Spleen (tissue), 7 donors: ENCODE measurements at regions not wholly inside any gene's neighbourhood (a gene's known extent, or its start where the extent isn't known, plus 50 kb on each side); places are given as distances from the start of the nearest gene placed in this dataset.

ENCODE experiments used
- CTCF ChIP-seq, 11 experiments: fragments of 200-600 bp in 7 of 11; fragments of 450-650 bp in 4 of 11; sonication (generic) in 4 of 11; IDR thresholded peaks in 8 of 11; conservative IDR thresholded peaks in 3 of 11; 1 replicate in 7 of 11; 2 replicates in 4 of 11; pipeline versions ENCODE4 v1.4.0 to v1.8.0; 2016 to 2021; ENCODE audit warnings: antibody characterized with exemption in 11 of 11, inconsistent platforms in 4 of 11, mild to moderate bottlenecking in 1 of 11
- POLR2A ChIP-seq, 3 donors: fragments of 450-650 bp; IDR thresholded peaks; one replicate each; pipeline ENCODE4 v1.5.1; 2017; ENCODE audit warnings: antibody characterized with exemption in 3 of 3, mild to moderate bottlenecking in 1 of 3
- POLR2AphosphoS5 ChIP-seq, 3 donors: sonication (generic); formaldehyde crosslinking; IDR thresholded peaks; one replicate each; pipeline ENCODE4 v1.5.1; 2017; ENCODE audit warnings: antibody characterized with exemption in 3 of 3
- donor health status: DM: no; HTN: no; CAD: no; lungs with moderate emphysema.
- donor health status: DM: no; HTN: no; CAD: no.
- donor health status: DM: no; HTN: no; CAD: no.

DNA sequence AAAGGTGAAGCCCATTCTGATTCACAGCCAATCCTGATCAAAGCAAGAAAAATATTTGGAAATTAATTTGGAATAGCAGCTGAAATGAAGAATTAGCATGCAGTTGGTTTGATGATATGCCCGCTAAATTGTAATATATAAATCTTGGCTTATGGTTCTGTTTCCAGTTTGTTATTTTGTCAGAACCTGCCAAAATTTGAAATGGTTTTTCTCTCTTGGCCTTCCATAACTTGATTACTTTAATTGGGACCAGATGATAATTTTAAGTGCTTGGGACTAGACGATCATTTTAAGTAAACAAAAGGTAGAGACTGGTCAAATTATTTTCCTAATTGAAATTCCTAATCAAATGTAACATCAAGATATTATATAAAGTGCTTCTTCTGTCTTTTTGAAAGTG lies 842.4 kb downstream of the TBL1XR1 start:
- no peak for TF ChIP-seq POLR2A (IDR thresholded peaks at IDR 0.05)
- TF ChIP-seq CTCF (IDR thresholded peaks at IDR 0.05 in 8 of 11, conservative IDR thresholded peaks at IDR 0.05 in 3 of 11): no peak
- no peak for TF ChIP-seq POLR2AphosphoS5 (IDR thresholded peaks at IDR 0.05)
